PC-9 (cell line): ENCODE measurements at regions not wholly inside any gene's neighbourhood (a gene's known extent, or its start where the extent isn't known, plus 50 kb on each side); places are given as distances from the start of the nearest gene placed in this dataset.

Experiments used
- EZH2 ChIP-seq: fragments of 200-600 bp; sonication (generic); IDR thresholded peaks from 2 replicates; pipeline ENCODE4 v1.8.0; 2017; ENCODE audit warnings: antibody characterized with exemption, low read depth
- TF ChIP-seq, protein P1 (sequence below): fragments of 200-600 bp; sonication (generic); conservative IDR thresholded peaks from 2 replicates; pipeline ENCODE4 v1.6.1; 2017; ENCODE audit warnings: mixed run types, antibody characterized with exemption, mild to moderate bottlenecking, moderate library complexity

GRCh38 chr20:22878166-22878565, 156.9 kb upstream of the SSTR4 start:
- TF ChIP-seq, protein P1, sequence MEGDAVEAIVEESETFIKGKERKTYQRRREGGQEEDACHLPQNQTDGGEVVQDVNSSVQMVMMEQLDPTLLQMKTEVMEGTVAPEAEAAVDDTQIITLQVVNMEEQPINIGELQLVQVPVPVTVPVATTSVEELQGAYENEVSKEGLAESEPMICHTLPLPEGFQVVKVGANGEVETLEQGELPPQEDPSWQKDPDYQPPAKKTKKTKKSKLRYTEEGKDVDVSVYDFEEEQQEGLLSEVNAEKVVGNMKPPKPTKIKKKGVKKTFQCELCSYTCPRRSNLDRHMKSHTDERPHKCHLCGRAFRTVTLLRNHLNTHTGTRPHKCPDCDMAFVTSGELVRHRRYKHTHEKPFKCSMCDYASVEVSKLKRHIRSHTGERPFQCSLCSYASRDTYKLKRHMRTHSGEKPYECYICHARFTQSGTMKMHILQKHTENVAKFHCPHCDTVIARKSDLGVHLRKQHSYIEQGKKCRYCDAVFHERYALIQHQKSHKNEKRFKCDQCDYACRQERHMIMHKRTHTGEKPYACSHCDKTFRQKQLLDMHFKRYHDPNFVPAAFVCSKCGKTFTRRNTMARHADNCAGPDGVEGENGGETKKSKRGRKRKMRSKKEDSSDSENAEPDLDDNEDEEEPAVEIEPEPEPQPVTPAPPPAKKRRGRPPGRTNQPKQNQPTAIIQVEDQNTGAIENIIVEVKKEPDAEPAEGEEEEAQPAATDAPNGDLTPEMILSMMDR, result no peak
- no peak for TF ChIP-seq EZH2
